Endodermal cell (in vitro differentiated cells): ENCODE measurements at regions not wholly inside any gene's neighbourhood (a gene's known extent, or its start where the extent isn't known, plus 50 kb on each side); places are given as distances from the start of the nearest gene placed in this dataset.
A peak's percentile ranks its signal among the peaks of the same experiment; 100 is the strongest.

Source experiments
- DNase-seq: peaks from one replicate; pipeline ENCODE4 v3.0.0-alpha.2; 2017
- H3K27ac ChIP-seq: 2 replicates; pipeline ENCODE4 v1.5.1; 2013; ENCODE audit warnings: mild to moderate bottlenecking, low read depth, low read length, moderate library complexity
- H3K27me3 ChIP-seq: 2 replicates; pipeline ENCODE4 v1.6.1; 2013; ENCODE audit warnings: mild to moderate bottlenecking, low read length, moderate library complexity; ENCODE audit not compliant: insufficient read depth, control insufficient read depth, poor library complexity, severe bottlenecking
- H3K36me3 ChIP-seq: 2 replicates; pipeline ENCODE4 v1.7.0; 2013; ENCODE audit warnings: mild to moderate bottlenecking, low read length, moderate library complexity; ENCODE audit not compliant: control insufficient read depth, insufficient read depth
- H3K4me1 ChIP-seq: one replicate; pipeline ENCODE4 v1.7.0; 2013; ENCODE audit warnings: low read length; ENCODE audit not compliant: control insufficient read depth, insufficient read depth
- H3K4me3 ChIP-seq: 2 replicates; pipeline ENCODE4 v1.5.1; 2013; ENCODE audit warnings: mild to moderate bottlenecking, low read length, moderate library complexity
- H3K9ac ChIP-seq: 2 replicates; pipeline ENCODE4 v1.6.1; 2013; ENCODE audit warnings: mild to moderate bottlenecking, low read length, moderate library complexity; ENCODE audit not compliant: poor library complexity, severe bottlenecking; ENCODE audit errors: extremely low read depth
- H3K9me3 ChIP-seq: 2 replicates; pipeline ENCODE4 v1.6.1; 2013; ENCODE audit warnings: mild to moderate bottlenecking, low read length, moderate library complexity; ENCODE audit not compliant: control insufficient read depth
- H3K27ac Mint-ChIP-seq: 2 replicates; pipeline ENCODE4 v1.8.0; 2020; ENCODE audit warnings: mixed read lengths
- H3K27me3 Mint-ChIP-seq: 2 replicates; pipeline ENCODE4 v1.8.0; 2021; ENCODE audit warnings: mild to moderate bottlenecking, mixed read lengths; ENCODE audit not compliant: insufficient read depth
- H3K36me3 Mint-ChIP-seq: 2 replicates; pipeline ENCODE4 v1.8.0; 2020; ENCODE audit warnings: low read depth, mixed read lengths
- H3K4me1 Mint-ChIP-seq: 2 replicates; pipeline ENCODE4 v1.8.0; 2020; ENCODE audit warnings: mixed read lengths
- H3K4me3 Mint-ChIP-seq: 2 replicates; pipeline ENCODE4 v1.8.0; 2020; ENCODE audit warnings: mild to moderate bottlenecking, moderate library complexity, mixed read lengths
- H3K9me3 Mint-ChIP-seq: 2 replicates; pipeline ENCODE4 v1.8.0; 2020; ENCODE audit warnings: mild to moderate bottlenecking, mixed read lengths
- CTCF ChIP-seq: fragments of 200-600 bp; sonication (generic); conservative IDR thresholded peaks from 2 replicates; pipeline ENCODE4 v1.5.0; 2021; ENCODE audit warnings: antibody characterized with exemption, mild to moderate bottlenecking
- WGBS, 2 experiments: methylation state at CpG; one replicate each; pipeline versions ENCODE4 v1.1.5 to v1.1.7; 2013; ENCODE audit warnings: missing lambda C conversion rate in 2 of 2, mixed read lengths in 1 of 2; ENCODE audit not compliant: insufficient coverage in 1 of 2, insufficient read length in 1 of 2; 5-methylcytosine and 5-hydroxymethylcytosine counted together

GRCh38 chr5:93874491-93874890 lies 133.1 kb upstream of the POU5F2 start:
- Mint-ChIP-seq H3K27me3 (no peaks in the 10 kb centered on the region), H3K27ac (no peak overlapping the region), H3K4me3 (no peak overlapping the region), H3K9me3 (no peaks in the 10 kb centered on the region), H3K36me3 (no peaks in the 10 kb centered on the region), H3K4me1 (peaks cover 9% of the 10 kb centered on the region)
- no peaks in the 10 kb centered on the region for H3K4me1 ChIP-seq
- no peaks in the 10 kb centered on the region for H3K9me3 ChIP-seq
- H3K27ac ChIP-seq = no peak overlapping the region
- H3K4me3 ChIP-seq = no peak overlapping the region
- no peak for DNase-seq
- H3K27me3 ChIP-seq = no peaks in the 10 kb centered on the region
- TF ChIP-seq CTCF = no peak
- no peaks in the 10 kb centered on the region for H3K36me3 ChIP-seq
- no peak overlapping the region for H3K9ac ChIP-seq

GRCh38 chr5:93874080-93874479 lies 132.7 kb upstream of the POU5F2 start:
- no peak for DNase-seq
- Histone ChIP-seq H3K9ac (no peak overlapping the region), H3K36me3 (no peaks in the 10 kb centered on the region), H3K4me1 (no peaks in the 10 kb centered on the region), H3K27me3 (no peaks in the 10 kb centered on the region), H3K27ac (peak overlapping the region; percentile 9), H3K9me3 (no peaks in the 10 kb centered on the region), H3K4me3 (no peak overlapping the region)
- TF ChIP-seq CTCF = no peak
- H3K9me3 Mint-ChIP-seq = no peaks in the 10 kb centered on the region
- H3K4me3 Mint-ChIP-seq = no peak overlapping the region
- no peaks in the 10 kb centered on the region for H3K36me3 Mint-ChIP-seq
- 82% methylated on average over 1 of the region's 1 CpG; no CpG with 5 or more reads in 1 of the 2 experiments for WGBS, 2 experiments
- no peak overlapping the region for H3K27ac Mint-ChIP-seq
- H3K27me3 Mint-ChIP-seq = no peaks in the 10 kb centered on the region
- peaks cover 9% of the 10 kb centered on the region for H3K4me1 Mint-ChIP-seq

GRCh38 chr5:93873211-93873736 lies 131.9 kb upstream of the POU5F2 start:
- H3K27me3 Mint-ChIP-seq = no peaks in the 10 kb centered on the region
- DNase-seq = no peak
- no peak overlapping the region for H3K4me3 Mint-ChIP-seq
- Histone ChIP-seq H3K27ac (no peak overlapping the region), H3K4me3 (no peak overlapping the region), H3K4me1 (no peaks in the 10 kb centered on the region), H3K36me3 (no peaks in the 10 kb centered on the region), H3K9me3 (no peaks in the 10 kb centered on the region), H3K27me3 (no peaks in the 10 kb centered on the region), H3K9ac (no peak overlapping the region)
- no peak overlapping the region for H3K27ac Mint-ChIP-seq
- H3K9me3 Mint-ChIP-seq = no peaks in the 10 kb centered on the region
- no peak for TF ChIP-seq CTCF
- H3K36me3 Mint-ChIP-seq = no peaks in the 10 kb centered on the region
- whole genome bisulfite sequencing, 2 experiments = 97% methylated on average over 1 of the region's 1 CpG; no CpG with 5 or more reads in 1 of the 2 experiments
- H3K4me1 Mint-ChIP-seq = peaks cover 9% of the 10 kb centered on the region
